ENCODE measurements at regions not wholly inside any gene's neighbourhood (a gene's known extent, or its start where the extent isn't known, plus 50 kb on each side); places are given as distances from the start of the nearest gene placed in this dataset.

GRCh38 chr1:208820580-208821212 lies 576.5 kb upstream of the PLXNA2 start:
- H3K9me3 ChIP-seq = no peaks in the 10 kb centered on the region
- in situ Hi-C loops (cut with MboI; ENCODE audit: low sequenced_read_pairs) = no loop called here
- no peak for DNase-seq (ENCODE audit: low spot score in 2 of 2)
- no peak overlapping the region for H3K4me3 ChIP-seq
- no peaks in the 10 kb centered on the region for H3K27me3 ChIP-seq (ENCODE audit: low read depth)
- no peaks in the 10 kb centered on the region for H3K36me3 ChIP-seq (replicated peaks)
- H3K4me1 ChIP-seq = no peaks in the 10 kb centered on the region

GRCh38 chr1:208821939-208822338 lies 577.8 kb upstream of the PLXNA2 start:
- no peak for DNase-seq (ENCODE audit: low spot score in 2 of 2)
- in situ Hi-C loops (cut with MboI; ENCODE audit: low sequenced_read_pairs) = no loop called here
- Histone ChIP-seq H3K4me1 (no peaks in the 10 kb centered on the region), H3K4me3 (no peak overlapping the region), H3K27me3 (ENCODE audit: low read depth) (no peaks in the 10 kb centered on the region), H3K36me3 (replicated peaks) (no peaks in the 10 kb centered on the region), H3K9me3 (no peaks in the 10 kb centered on the region)

- in situ Hi-C loops (cut with MboI; ENCODE audit: low sequenced_read_pairs) = no loop called here
- no peak for DNase-seq (ENCODE audit: low spot score in 2 of 2)
These were observed 581.1 kb upstream of the PLXNA2 start for GRCh38 chr1:208825300-208825699.

DNA sequence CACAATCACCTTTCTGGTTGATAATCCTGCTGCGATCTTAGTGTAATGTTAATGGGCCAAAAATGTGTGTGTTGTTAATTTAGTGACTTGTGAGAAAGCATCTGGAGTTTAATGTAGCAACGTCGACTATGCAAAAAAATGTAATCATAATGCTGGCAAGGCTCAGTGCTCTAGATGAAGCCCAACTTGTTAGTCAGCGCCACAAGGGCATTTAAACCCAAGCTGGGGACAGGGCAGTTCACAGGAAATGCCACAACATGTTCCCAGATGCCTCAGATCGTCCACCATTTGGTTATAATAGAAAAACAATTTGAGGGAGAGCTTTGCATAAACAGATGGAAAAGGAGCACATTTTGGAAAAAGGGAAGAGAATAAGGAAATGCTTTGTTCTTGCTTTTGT lies 585.4 kb upstream of the PLXNA2 start:
- in situ Hi-C loops (cut with MboI; ENCODE audit: low sequenced_read_pairs) = no loop called here
- H3K9me3 ChIP-seq = no peaks in the 10 kb centered on the region

More at GRCh38 chr1:208825300-208825699, 581.1 kb upstream of the PLXNA2 start:
- H3K36me3 ChIP-seq (replicated peaks) = no peaks in the 10 kb centered on the region
- no peaks in the 10 kb centered on the region for H3K9me3 ChIP-seq
- no peaks in the 10 kb centered on the region for H3K27me3 ChIP-seq (ENCODE audit: low read depth)
- no peaks in the 10 kb centered on the region for H3K4me1 ChIP-seq
- no peak overlapping the region for H3K4me3 ChIP-seq

GRCh38 chr1:208834381-208835096 lies 590.4 kb upstream of the PLXNA2 start:
- no peaks in the 10 kb centered on the region for H3K27me3 ChIP-seq (ENCODE audit: low read depth)
- H3K9me3 ChIP-seq = no peaks in the 10 kb centered on the region
- no peaks in the 10 kb centered on the region for H3K4me1 ChIP-seq
- DNase-seq (ENCODE audit: low spot score in 2 of 2) = no peak
- H3K36me3 ChIP-seq (replicated peaks) = no peaks in the 10 kb centered on the region
- no peak overlapping the region for H3K4me3 ChIP-seq
- in situ Hi-C loops (cut with MboI; ENCODE audit: low sequenced_read_pairs) = no loop called here

More for the DNA sequence above, 585.4 kb upstream of the PLXNA2 start:
- Histone ChIP-seq H3K27me3 (ENCODE audit: low read depth) (no peaks in the 10 kb centered on the region), H3K4me3 (no peak overlapping the region), H3K36me3 (replicated peaks) (no peaks in the 10 kb centered on the region), H3K4me1 (no peaks in the 10 kb centered on the region)
- DNase-seq (ENCODE audit: low spot score in 2 of 2) = no peak

DNA sequence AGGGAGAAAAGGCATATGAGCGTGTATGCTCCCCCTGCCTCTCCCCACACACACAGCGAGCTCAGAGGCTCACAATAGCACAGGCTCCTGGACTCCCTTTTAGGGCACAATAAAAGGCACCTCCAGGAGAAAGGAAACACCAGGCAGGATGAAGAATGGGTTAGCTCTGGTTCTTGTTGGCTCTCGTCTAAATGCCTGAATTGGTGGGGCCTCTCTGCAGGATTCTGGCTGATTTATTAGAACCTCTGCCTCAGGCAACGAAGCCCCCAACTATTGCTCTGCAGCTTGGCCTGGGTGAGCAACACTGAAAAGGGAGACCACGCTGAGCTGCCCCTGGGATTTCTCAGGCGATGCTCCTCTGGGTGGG lies 590.9 kb upstream of the PLXNA2 start:
- H3K36me3 ChIP-seq (replicated peaks) = no peaks in the 10 kb centered on the region
- DNase-seq (ENCODE audit: low spot score in 2 of 2) = no peak
- H3K9me3 ChIP-seq = no peaks in the 10 kb centered on the region
- H3K4me3 ChIP-seq = no peak overlapping the region
- in situ Hi-C loops (cut with MboI; ENCODE audit: low sequenced_read_pairs) = no loop called here
- H3K27me3 ChIP-seq (ENCODE audit: low read depth) = no peaks in the 10 kb centered on the region
- H3K4me1 ChIP-seq = no peaks in the 10 kb centered on the region

DNA sequence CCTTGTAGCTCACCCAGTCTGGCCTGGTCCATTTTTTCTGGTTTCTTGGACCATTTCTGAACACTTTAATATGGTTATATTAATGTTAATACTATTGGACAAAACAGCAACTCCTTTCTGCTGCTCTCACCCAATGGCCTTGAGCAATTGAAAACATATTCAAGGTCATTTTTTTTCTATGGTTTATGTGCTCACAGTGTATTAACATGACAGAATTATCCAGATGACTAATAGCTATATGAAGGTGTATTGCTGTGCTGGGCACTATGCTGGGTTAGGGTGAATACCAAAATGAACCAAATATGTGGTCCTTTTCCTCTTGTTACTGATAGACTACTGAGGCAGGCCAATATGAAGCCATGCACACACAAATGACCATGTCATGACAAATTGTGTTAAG lies 591.6 kb upstream of the PLXNA2 start:
- Histone ChIP-seq H3K4me3 (no peak overlapping the region), H3K36me3 (replicated peaks) (no peaks in the 10 kb centered on the region), H3K9me3 (no peaks in the 10 kb centered on the region), H3K27me3 (ENCODE audit: low read depth) (no peaks in the 10 kb centered on the region), H3K4me1 (no peaks in the 10 kb centered on the region)
- no peak for DNase-seq (ENCODE audit: low spot score in 2 of 2)
- in situ Hi-C loops (cut with MboI; ENCODE audit: low sequenced_read_pairs) = no loop called here

DNA sequence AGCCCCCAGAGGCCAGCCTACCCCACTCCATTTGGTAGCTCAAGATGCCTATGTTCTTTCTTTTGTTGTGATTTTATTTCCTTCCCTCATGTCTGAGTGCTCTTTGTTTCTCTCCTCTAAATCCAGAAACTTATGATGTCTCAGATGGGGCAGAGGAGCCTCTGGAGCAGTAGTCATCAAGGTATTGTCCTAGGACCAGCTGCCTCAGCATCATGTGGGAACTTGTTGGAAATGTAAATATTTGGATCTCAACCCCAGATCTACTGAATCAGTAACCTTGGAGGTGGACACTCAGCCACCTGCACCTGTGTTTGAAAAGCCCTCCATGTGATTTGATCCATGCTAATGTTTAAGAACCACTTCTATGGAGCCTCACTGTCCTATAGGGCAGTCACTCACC lies 593.1 kb upstream of the PLXNA2 start:
- no peaks in the 10 kb centered on the region for H3K36me3 ChIP-seq (replicated peaks)
- H3K27me3 ChIP-seq (ENCODE audit: low read depth) = no peaks in the 10 kb centered on the region
- no peaks in the 10 kb centered on the region for H3K4me1 ChIP-seq
- H3K4me3 ChIP-seq = no peak overlapping the region
- in situ Hi-C loops (cut with MboI; ENCODE audit: low sequenced_read_pairs) = no loop called here
- DNase-seq (ENCODE audit: low spot score in 2 of 2) = no peak
- no peaks in the 10 kb centered on the region for H3K9me3 ChIP-seq

DNA sequence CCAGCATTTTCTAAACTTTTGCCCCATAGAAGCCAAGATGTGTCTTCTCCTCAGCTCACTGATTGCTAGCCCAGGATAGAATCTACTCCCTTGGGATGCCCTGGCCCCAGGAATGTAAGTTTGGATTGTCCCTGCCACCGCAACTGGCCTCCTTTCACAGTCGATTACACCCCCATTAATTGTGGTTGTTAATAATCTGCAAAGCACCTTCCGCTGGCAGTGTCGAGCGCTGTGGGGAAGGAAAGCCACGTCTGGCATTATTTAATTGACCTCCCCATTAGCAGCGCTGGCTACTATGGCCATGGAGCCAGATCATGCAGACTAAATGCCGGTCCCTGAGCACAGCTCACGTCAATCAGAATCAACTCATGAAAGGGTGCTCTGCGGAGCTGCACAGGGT lies 597.3 kb upstream of the PLXNA2 start:
- Histone ChIP-seq H3K4me3 (no peak overlapping the region), H3K9me3 (no peaks in the 10 kb centered on the region), H3K27me3 (ENCODE audit: low read depth) (no peaks in the 10 kb centered on the region), H3K4me1 (no peaks in the 10 kb centered on the region), H3K36me3 (replicated peaks) (no peaks in the 10 kb centered on the region)
- in situ Hi-C loops (cut with MboI; ENCODE audit: low sequenced_read_pairs) = no loop called here
- no peak for DNase-seq (ENCODE audit: low spot score in 2 of 2)

DNA sequence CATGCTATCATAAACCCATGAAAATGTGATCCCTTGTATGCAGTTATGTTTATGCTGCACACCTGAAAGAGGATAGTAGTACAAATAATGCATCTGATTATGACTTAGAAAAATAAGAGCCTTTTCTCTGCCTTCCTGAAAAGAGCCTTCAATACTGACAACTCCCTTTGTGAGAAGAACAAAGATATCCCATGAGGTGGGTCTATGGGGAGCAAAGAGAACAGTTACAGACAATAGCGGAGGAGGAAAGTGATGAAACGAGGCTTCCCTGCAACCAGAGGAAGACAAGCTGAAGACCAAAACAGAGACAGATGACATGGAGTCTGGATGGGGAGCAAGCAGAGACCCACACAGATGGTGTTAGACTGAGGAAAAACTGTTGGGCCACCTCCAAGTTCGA lies 598.3 kb upstream of the PLXNA2 start:
- Histone ChIP-seq H3K4me1 (no peaks in the 10 kb centered on the region), H3K36me3 (replicated peaks) (no peaks in the 10 kb centered on the region), H3K9me3 (no peaks in the 10 kb centered on the region), H3K27me3 (ENCODE audit: low read depth) (no peaks in the 10 kb centered on the region), H3K4me3 (no peak overlapping the region)
- in situ Hi-C loops (cut with MboI; ENCODE audit: low sequenced_read_pairs) = no loop called here
- no peak for DNase-seq (ENCODE audit: low spot score in 2 of 2)

- in situ Hi-C loops (cut with MboI; ENCODE audit: low sequenced_read_pairs) = no loop called here
- H3K9me3 ChIP-seq = no peaks in the 10 kb centered on the region
- no peak overlapping the region for H3K4me3 ChIP-seq
- H3K36me3 ChIP-seq (replicated peaks) = no peaks in the 10 kb centered on the region
- no peak for DNase-seq (ENCODE audit: low spot score in 2 of 2)
- H3K4me1 ChIP-seq = no peaks in the 10 kb centered on the region
- no peaks in the 10 kb centered on the region for H3K27me3 ChIP-seq (ENCODE audit: low read depth)
These were observed 600.0 kb upstream of the PLXNA2 start for GRCh38 chr1:208844158-208844557.

DNA sequence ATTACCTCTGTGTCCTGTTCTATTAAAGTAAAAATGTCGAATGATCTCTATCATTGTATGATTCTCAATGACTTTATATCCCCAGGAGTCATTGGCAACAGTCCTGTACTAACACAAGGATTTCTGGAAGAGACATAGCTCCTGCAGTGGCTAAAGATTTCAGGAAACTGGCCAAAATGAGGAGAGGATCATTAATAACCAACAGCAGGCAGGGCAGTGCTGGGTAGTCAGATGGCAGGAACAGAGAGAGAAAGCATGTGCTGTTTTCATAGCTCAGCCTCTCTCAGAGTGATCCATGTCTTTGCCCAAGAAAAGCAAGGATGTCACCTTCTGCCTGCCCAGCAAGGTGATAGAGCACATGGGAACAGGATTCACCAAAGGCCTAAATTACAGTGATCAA lies 604.7 kb upstream of the PLXNA2 start:
- Histone ChIP-seq H3K36me3 (replicated peaks) (no peaks in the 10 kb centered on the region), H3K9me3 (no peaks in the 10 kb centered on the region), H3K4me1 (no peaks in the 10 kb centered on the region), H3K4me3 (no peak overlapping the region), H3K27me3 (ENCODE audit: low read depth) (no peaks in the 10 kb centered on the region)
- in situ Hi-C loops (cut with MboI; ENCODE audit: low sequenced_read_pairs) = no loop called here
- DNase-seq (ENCODE audit: low spot score in 2 of 2) = no peak

GRCh38 chr1:208850442-208850841 lies 606.3 kb upstream of the PLXNA2 start:
- in situ Hi-C loops (cut with MboI; ENCODE audit: low sequenced_read_pairs) = no loop called here
- no peak for DNase-seq (ENCODE audit: low spot score in 2 of 2)
- Histone ChIP-seq H3K4me1 (no peaks in the 10 kb centered on the region), H3K9me3 (no peaks in the 10 kb centered on the region), H3K27me3 (ENCODE audit: low read depth) (no peaks in the 10 kb centered on the region), H3K36me3 (replicated peaks) (no peaks in the 10 kb centered on the region), H3K4me3 (no peak overlapping the region)

GRCh38 chr1:208851366-208851765 lies 607.2 kb upstream of the PLXNA2 start:
- in situ Hi-C loops (cut with MboI; ENCODE audit: low sequenced_read_pairs) = no loop called here

DNA sequence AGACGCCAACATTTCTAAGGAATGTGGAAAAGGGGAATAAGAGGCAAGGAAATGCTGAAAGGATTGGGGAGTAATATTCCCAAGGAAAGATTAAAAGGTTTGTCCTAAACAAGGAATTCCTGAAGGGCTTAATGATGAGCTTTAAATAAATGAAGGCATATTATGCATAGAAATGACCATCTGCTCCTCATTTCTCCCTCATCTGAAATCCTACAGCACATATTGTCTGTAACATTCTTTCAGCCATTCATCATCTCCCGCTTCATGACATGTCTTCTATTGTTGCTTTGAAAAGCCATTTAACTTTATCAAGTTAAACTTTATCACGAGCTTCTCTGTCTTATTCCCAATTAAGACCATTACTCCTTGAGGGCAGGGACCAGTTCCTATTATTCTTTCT lies 608.7 kb upstream of the PLXNA2 start:
- Histone ChIP-seq H3K36me3 (replicated peaks) (no peaks in the 10 kb centered on the region), H3K9me3 (no peaks in the 10 kb centered on the region), H3K4me1 (no peaks in the 10 kb centered on the region), H3K4me3 (no peak overlapping the region), H3K27me3 (ENCODE audit: low read depth) (no peaks in the 10 kb centered on the region)
- in situ Hi-C loops (cut with MboI; ENCODE audit: low sequenced_read_pairs) = no loop called here
- DNase-seq (ENCODE audit: low spot score in 2 of 2) = no peak

More at GRCh38 chr1:208851366-208851765, 607.2 kb upstream of the PLXNA2 start:
- Histone ChIP-seq H3K36me3 (replicated peaks) (no peaks in the 10 kb centered on the region), H3K27me3 (ENCODE audit: low read depth) (no peaks in the 10 kb centered on the region), H3K4me3 (no peak overlapping the region), H3K4me1 (no peaks in the 10 kb centered on the region), H3K9me3 (no peaks in the 10 kb centered on the region)
- no peak for DNase-seq (ENCODE audit: low spot score in 2 of 2)
